ENCODE measurements at regions not wholly inside any gene's neighbourhood (a gene's known extent, or its start where the extent isn't known, plus 50 kb on each side); places are given as distances from the start of the nearest gene placed in this dataset.
"Not testable (repeated sequence)": the region's sequence is repeated elsewhere in the genome, so short reads cannot be mapped to it uniquely, and the experiment has no call there.

DNA sequence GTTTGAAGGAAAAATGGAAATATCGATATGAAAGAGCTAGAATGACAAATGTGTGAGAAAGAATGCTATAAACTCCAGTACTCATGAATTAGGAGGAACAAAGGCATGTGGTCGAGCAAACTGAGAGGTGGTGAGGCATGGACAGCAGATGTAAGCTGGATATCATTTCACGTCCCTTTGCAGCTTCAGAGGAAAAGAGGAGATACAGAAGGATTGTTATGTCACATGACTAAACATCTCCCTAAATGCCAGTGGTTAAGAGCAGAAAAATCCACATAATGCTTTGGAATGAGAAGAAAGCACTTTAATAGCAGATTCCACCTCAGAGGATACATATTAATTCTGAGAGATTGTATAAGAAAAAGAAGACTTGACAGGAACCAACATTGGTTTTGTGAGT lies 248.7 kb downstream of the ZIC4 start:
- DNase-seq (ENCODE audit: low read depth, low spot score), result no peak

DNA sequence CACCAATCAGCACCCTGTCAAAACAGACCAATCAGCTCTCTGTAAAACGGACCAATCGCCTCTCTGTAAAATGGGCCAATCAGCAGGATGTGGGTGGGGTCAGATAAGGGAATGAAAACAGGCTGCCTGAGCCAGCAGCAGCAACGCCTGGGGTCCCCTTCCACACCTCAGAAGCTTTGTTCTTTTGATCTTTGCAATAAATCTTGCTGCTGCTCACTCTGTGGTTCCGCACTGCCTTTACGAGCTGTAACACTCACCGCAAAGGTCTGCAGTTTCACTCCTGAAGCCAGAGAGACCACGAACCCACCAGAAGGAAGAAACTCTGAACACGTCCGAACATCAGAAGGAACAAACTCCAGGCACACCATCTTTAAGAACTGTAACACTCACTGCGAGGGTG lies 251.4 kb downstream of the ZIC4 start:
- DNase-seq (ENCODE audit: low read depth, low spot score), result not testable (repeated sequence)

DNA sequence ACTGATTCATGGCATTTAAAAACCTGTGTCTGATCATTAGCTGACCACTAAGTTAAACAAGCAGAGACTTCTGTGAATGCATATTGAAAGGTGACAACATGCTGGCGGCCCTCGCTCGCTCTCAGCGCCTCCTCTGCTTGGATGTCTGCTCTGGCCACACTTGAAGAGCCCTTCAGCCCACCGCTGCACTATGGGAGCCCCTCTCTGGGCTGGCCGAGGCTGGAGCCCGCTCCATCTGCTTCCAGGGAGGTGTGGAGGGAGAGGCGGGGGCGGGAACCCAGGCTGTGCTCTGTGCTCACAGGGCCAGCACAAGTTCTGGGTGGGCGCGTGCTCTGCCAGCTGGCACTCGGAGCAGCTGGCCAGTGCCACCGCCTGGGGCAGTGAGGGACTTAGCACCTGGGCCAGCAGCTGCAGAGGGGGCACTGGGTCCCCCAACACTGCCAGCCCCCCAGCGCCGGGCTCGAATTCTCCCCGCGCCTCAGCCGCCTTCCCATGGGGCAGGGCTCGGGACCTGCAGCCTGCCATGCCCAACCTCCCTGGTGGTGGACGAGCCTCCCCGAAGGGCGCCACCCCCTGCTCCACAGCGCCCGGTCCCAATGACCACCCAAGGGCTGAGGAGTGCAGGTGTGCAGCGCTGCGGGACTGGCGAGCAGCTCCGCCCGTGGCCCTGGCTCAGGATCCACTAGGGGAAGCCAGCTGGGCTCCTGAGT lies 252.4 kb downstream of the ZIC4 start:
- no peak for DNase-seq (ENCODE audit: low read depth, low spot score)

DNA sequence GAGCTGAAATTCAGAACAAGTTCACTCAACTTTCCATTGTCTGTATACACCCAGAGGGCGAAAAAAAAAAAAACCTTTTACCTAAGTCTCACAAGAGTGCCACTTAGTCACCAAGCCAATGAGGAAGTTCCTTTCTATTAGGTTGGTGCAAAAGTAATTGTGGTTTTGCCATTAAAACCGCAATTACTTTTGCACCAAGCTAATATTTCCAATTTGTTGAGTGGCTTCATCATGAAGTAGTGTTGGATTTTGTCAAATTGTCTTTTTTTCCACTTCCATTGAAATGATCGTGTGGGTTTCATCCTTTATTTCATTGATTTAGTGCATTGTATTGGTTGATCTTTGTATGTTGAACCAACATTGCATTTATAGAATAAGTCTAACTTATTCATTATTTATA lies 253.9 kb downstream of the ZIC4 start:
- no peak for DNase-seq (ENCODE audit: low read depth, low spot score)

DNA sequence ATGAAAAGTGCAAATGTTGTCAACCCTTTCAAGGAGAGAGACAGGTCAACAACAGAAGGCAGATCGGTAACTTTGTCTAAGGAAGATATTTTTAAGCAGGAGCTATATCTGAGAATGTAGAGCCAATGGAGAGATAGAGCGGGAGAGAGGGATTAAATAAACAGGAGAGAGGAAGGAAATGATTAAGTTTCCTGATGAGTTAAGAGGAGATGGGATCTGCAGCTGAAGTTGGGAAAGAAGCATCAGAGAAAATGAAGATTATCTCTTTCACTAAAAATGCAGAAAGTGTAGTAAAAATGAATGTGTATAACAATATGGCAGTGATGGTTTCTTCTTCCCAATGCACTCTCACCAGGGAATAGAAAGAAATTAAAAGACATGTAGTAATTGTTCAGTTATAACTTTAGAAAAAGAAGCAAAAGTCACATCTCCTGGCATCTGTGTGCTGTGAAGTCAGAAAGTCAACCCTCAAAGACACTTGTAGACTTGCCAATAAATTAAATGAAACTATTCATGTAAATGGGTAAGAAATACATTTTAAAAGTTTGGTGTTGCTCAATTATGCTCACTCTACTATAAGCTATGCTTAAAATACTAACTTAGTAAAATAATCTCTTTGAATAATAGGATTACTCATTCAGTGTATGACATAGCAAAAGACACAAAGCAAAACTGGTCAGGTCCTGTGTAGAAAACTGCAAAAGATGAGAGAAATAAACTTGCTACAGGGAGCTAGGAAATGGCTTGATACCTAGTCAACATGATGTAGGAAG lies 264.6 kb downstream of the ZIC4 start:
- no peak for DNase-seq (ENCODE audit: low read depth, low spot score)

DNA sequence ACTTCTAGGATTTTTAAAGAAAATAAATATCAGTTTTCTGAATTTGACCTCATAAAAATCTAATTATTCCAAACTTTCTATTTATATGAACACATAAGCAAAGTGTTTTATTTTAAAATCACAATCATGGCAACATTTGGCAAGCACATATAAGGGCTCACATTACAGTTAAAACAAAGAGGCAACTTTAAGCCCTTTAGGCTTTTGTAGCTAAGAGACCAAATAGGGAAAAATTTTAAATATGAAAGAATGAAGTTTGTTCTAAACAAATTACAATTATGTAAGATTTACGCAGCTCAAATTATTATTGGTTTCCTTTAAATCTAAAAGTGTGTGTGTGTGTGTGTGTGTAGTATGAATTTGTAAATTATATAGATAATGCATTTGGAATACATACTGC lies 267.0 kb downstream of the ZIC4 start:
- no peak for DNase-seq (ENCODE audit: low read depth, low spot score)

DNA sequence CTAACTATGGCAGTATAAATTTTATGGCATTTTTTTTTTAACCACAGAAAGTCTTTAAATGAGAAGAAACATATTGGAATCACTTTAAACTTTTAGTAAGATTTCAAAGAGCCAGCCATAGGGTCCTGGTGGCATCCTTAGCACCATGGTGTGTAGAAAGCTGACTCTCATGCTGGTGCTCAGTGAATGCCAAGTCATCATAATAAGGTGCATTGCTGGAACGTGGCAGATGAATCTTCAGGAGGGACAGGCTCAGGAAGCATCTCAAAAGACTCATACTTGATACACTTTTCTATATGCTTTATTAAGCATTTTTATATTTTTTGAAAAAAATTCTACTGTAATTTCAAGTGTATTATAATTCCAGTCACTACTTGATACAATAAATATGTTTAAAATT lies 274.2 kb downstream of the ZIC4 start:
- DNase-seq (ENCODE audit: low read depth, low spot score), result no peak

DNA sequence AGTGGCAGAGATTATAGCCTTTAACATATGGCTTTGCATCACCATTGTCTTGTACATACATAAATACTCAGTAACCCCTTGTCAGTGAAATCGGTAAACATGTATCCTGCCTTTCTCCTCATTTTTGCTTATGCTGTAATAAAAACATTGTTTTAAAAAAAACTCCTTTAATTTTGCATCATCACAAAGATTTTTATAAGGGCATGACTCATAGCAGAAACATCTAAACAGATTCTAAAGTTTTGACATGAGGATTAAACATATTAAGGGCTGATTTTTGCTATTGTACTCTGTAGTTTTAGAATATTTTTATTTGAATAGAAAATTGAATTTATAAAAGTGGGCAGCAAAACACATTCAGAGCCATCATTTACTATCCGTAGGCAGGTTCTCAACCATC lies 275.9 kb downstream of the ZIC4 start:
- DNase-seq (ENCODE audit: low read depth, low spot score), result no peak

DNA sequence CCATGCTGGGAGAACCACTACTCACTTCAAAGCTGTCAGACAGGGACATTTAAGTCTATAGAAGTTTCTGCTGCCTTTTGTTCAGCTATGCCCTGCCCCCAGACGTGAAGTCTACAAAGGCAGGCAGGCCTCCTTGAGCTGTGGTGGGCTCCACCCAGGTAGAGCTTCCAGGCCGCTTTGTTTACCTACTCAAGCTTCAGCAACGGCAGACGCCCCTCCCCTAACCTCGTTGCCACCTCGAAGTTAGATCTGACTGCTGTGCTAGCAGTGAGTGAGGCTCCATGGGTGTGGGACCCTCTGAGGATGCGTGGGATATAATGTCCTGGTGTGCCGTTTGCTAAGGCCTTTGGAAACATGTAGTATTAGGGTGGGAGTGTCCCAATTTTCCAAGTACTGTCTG lies 276.7 kb downstream of the ZIC4 start:
- DNase-seq (ENCODE audit: low read depth, low spot score), result no peak

DNA sequence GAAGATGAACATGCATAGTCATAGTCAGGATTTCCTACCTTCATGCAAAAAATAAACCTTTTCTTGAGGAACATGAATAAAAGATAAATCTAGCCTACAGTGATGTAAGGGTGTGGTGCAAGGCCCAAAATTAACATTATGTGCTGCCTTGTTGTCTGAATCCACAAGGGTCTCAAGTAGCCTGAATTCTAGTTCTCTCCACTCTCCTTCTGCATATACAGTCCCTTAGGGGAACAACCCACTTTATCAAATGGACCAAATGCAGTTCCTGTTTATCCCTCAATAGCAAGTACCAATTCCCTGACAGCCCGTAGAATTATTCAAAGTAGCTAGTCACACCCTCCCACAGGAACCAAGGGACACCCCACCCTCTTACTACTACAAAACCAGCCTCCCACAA lies 284.0 kb downstream of the ZIC4 start:
- no peak for DNase-seq (ENCODE audit: low read depth, low spot score)

DNA sequence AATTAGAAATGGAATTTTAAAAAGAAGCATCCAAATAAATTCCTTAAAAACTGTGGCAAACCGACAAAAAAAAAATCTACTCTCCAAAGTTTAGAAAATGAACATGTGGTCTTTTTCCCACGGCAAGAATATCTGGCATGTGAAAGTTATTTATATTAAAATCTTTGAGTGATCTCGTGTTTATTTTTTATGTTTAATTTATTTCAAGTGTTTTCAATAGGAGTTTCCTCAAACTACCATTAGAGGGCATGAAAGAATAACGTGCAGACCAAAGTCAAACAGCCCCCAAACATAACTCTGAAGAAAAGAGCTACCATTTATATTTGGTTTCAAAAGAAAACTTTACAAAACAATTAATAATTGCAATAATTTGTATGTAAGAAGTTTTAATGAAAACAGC lies 286.4 kb downstream of the ZIC4 start:
- no peak for DNase-seq (ENCODE audit: low read depth, low spot score)

DNA sequence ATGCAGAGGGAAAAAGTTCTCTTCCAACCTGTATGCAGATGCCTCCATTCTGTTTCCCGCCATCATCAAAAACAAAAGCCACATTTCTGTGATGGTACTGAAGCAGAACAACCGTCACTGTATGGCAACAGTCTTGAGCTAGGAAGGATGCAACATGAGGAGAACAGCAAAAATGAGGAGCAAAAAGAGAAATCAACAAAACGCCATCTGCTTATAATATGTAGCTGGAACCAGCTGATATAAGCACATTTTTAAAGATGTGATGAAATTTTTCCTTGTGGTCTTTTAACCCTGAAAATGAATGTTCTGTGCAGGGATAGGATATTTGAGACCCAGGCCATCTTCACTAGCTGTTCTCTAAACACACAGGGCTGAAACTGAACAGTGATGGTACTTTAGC lies 287.0 kb downstream of the ZIC4 start:
- no peak for DNase-seq (ENCODE audit: low read depth, low spot score)

DNA sequence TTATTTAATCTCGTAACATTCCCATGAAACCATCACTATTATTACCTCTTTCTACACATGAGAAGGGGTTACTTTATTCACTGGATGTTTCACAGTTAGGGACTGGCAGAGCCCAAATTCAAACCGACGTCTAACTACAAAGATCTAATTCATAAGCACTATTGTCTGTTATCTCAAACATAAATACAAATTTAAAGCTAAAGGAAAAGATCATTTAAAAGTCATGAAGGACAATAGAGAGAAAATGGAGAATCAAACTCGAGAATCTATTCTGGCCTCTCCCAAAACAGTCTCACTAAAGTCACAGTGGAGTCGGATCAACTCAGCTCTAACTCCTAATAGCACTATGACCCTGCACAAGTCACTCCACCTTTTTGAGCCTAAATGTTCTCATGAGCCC lies 287.7 kb downstream of the ZIC4 start:
- no peak for DNase-seq (ENCODE audit: low read depth, low spot score)

DNA sequence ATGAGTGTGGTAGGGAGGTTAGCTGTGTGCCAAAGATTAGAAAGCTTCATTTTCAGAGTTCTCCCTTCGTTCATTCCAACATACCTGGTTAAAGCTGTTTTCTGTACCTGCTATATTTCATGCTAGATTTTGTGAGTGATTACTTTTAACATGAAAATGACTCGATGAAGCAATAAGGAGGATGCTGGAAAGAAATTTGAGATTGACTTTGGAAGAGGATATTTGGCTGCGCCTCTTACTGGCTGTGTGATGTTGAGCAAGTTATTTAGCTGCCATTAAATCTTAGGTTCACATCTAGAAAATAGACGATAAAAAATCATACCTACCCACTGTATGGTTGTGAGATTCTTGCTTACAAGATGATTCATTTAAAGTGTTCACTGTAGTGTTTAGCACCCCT lies 288.7 kb downstream of the ZIC4 start:
- DNase-seq (ENCODE audit: low read depth, low spot score), result no peak

DNA sequence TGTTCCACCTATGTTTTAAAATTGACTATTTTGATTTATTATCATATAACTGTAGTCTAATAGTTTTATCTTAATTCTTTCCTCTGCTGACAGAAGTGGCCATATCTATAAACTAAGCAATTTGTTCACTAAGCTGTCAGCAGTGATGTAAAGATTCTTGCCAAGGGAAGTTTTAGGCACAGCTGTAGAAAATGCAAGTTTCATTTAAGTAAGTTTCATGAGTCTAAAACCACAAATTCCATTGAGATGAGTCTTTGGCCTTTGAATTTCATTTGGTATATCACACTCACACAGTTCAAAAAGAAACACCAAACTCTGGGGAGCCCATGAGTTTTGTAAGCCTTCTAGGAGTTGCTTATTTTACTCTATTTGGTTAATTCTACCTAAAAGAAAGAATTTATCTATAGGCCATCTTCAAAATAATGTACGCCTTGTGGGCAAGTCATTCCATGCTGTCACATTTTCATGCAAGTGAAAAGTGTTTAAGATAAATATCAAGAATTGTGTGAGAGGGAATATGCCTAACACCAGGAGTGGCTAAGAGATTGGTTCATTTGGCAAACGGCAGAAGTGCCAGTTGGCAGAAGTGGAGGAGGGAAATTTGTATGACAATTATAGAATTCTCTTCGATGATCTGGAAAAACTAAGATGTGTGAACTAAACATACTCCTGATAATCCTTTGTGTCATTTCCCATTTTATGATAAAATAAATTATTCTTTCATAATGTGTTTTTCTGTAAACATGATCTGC lies 292.9 kb downstream of the ZIC4 start:
- DNase-seq (ENCODE audit: low read depth, low spot score), result no peak

DNA sequence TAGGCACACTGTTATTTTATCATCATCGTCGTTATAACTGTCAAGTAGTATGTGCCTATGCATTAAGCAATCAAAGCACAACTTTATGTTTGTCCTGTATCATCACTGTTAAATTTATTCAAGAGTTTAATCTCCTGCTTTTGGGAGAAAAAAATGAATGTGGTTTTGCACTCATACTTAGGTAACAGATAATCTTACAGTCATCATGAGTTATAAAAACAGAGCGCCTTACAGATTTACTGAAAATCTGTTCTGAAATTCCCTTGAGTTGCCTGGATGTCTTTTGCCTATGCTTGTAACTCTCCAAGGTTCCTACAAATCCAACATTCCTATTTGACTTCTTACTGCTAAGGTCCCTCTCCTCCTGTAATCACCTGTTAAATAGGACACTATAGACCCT lies 307.3 kb downstream of the ZIC4 start:
- no peak for DNase-seq (ENCODE audit: low read depth, low spot score)

DNA sequence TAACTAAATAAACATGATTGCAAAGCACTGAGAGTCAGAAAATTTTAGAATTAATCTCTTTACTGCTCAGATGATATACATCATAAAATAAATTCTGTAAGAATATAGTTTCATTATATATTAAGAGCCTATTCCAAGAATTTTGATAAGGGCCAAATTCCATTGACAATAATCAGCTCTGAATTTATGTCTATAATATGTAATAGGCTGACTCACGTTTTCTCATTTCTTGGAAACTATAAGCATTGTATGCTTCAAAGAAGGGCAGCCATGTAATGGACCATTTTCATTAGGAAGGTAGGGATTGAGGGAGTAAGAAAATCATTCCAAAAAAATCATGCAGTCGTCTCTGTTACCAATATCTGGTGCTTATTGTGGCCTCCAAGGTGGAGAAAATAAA lies 315.9 kb downstream of the ZIC4 start:
- DNase-seq (ENCODE audit: low read depth, low spot score), result no peak

DNA sequence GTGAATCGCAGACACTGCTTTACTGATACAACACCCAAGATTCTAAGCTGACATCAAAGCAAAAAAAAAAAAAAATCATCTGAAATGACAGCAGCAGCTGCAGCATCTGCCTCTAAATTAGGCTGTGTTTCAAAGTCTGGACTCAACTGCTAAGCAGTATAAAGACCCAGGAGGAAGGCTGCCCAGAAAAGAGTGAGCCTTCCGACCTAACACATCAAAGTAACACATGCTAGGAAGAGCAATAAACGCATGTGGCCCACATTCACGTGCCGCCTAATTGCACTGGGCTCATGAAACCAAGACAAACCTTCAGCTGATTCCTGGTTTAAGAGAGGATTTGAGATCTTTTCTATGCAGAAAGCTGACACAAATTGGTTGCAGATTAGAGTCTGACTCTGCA lies 317.1 kb downstream of the ZIC4 start:
- no peak for DNase-seq (ENCODE audit: low read depth, low spot score)

DNA sequence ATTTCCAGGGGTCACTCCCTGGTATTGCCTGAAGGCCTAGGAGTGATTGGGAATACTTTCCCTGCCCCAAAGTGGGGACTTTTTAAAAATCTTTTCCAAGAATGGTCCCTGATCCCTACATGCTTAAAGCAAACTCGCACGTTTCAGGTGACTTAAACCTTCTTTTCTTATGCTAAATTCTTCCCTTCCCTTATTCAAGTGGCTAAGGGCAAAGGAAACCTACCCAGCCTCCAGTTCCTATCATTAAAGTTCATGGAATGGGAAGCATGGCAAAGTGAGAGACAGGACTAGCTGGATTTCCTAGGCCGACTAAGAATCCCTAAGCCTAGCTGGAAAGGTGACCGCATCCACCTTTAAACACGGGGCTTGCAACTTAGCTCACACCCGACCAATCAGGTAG lies 346.8 kb downstream of the ZIC4 start:
- peak; percentile 35 for DNase-seq (ENCODE audit: low read depth, low spot score)

DNA sequence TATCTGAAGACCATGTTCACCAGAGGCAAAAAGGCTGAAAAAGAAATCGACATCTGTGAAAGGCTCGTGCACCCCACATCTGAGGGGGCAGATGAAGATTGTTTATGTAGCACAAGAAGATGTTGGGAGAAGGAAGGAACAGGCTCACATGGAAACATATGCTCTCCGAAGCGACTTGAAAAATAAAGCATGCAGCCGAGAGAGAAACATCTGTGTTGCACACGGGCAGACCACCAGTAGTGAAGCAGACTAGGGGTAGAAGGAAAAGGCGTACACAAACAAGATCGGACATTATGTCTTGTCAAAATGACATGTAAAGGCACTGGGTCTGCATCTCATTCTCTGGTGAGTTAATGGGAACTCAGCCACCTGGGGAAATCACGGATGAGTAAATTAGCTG lies 356.5 kb downstream of the ZIC4 start:
- DNase-seq (ENCODE audit: low read depth, low spot score), result no peak

DNA sequence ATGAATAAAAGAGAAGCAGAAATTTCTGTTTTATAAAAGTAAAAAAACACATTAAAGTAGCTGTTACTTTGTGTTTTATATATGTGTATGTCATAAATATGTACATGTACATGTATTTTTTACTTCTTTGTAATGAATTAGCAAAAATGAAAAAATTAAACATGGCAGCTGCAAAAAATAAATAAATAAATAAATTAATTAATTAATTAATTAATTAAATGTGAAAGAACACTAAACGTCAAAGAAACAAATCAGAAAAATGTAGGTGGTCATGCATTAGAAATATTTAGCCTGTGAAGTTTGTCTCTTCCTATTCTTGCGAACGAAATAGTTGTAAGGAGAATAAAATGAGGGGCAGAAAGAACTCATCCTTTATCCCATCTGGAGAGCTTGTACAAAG lies 357.0 kb downstream of the ZIC4 start:
- no peak for DNase-seq (ENCODE audit: low read depth, low spot score)

DNA sequence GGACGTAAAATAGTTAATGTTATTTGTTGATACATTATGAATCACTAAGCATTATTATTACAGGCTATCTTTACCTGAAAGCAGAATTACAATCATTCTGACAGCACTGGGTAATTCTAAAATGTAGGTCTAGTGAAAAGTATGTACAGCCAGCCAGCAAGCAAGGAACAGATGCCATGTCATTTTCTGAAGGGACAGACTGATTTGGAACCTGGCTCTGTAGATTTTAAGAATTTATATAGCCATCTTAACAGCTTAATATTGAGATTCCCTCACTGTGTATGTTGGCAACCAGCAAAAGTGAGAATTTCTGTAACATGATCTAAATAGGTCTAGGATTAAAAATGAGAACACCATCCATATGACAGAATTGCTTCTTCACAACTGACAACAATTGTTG lies 359.4 kb downstream of the ZIC4 start:
- DNase-seq (ENCODE audit: low read depth, low spot score), result no peak

DNA sequence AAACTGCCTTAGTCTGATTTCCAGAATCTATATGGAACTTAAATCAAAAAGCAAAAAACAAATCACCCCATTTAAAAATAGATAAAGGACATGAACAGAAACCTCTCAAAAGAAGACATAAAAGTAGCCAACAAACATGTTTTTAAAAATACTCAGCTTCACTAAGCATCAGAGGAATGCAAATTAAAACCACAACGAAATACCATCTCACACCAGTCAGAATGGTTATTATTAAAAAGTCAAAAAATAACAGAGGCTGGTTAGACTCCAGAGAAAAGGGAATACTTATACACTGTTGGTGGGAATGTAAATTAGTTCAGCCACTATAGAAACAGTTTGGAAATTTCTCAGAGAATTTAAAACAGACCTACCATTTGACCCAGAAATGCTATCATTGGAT lies 367.9 kb downstream of the ZIC4 start:
- no peak for DNase-seq (ENCODE audit: low read depth, low spot score)

All from ELF-1 (cell line).